ENCODE measurements at regions not wholly inside any gene's neighbourhood (a gene's known extent, or its start where the extent isn't known, plus 50 kb on each side); places are given as distances from the start of the nearest gene placed in this dataset.

GRCh38 chr6:144678844-144679243 is 393.7 kb downstream of the UTRN start:
- Histone ChIP-seq H3K27ac (ENCODE audit: low read depth) (no peak overlapping the region), H3K4me2 (no peak overlapping the region), H3K36me3 (ENCODE audit: insufficient read depth) (peaks cover 9% of the 10 kb centered on the region; the same call in 1 of the 2 replicates), H2AFZ (no peak overlapping the region), H3K79me2 (replicated peaks; ENCODE audit: insufficient read depth) (peaks cover 27% of the 10 kb centered on the region), H4K20me1 (replicated peaks; ENCODE audit: insufficient read depth) (no peaks in the 10 kb centered on the region), H3K27me3 (ENCODE audit: insufficient read depth) (no peaks in the 10 kb centered on the region), H3F3A (replicated peaks; ENCODE audit: low read depth) (no peaks in the 10 kb centered on the region), H3K4me3 (no peak overlapping the region), H3K4me1 (ENCODE audit: insufficient read depth) (no peaks in the 10 kb centered on the region), H3K9me2 (ENCODE audit: insufficient read depth) (no peaks in the 10 kb centered on the region)
- TF ChIP-seq ZNF462 (CRISPR knock-in tag; IDR thresholded peaks at IDR 0.05), result no peak
- TF ChIP-seq STAT1 (IDR thresholded peaks at IDR 0.05; ENCODE audit: unreplicated experiment), result no peak
- no peak for TF ChIP-seq CREB1 (CRISPR knock-in tag; IDR thresholded peaks at IDR 0.05; ENCODE audit: low read depth)
- Mint-ChIP-seq H3K27ac (no peak overlapping the region), H3K4me3 (no peak overlapping the region), H3K36me3 (ENCODE audit: low read depth) (peaks cover 33% of the 10 kb centered on the region), H3K4me1 (no peaks in the 10 kb centered on the region), H3K27me3 (ENCODE audit: insufficient read depth, low read depth, poor library complexity) (no peaks in the 10 kb centered on the region), H3K9me3 (peaks cover 10% of the 10 kb centered on the region; the same call in 2 of the 3 replicates)
- ATAC-seq (no peak), DNase-seq (ENCODE audit: low spot score) (no peak)

DNA sequence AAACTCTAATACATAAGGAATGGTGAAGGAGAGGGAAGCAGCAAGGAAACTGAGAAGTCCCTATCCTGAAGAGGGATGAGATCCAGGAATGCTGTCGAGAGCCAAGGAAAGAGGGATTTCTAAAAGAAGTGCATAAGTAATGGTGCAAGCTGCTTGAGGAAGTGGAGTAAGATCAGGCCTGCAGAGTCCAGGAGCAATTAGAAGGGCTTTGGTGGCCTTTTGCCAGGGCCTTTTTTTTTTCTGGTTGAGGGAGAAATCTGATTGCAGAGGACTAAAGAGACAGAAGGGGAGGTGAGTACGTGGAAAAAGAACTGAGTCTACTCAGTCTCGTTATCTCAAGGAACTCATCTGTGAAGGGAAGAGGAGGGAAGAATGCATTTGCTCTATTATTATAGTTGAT is 396.2 kb downstream of the UTRN start:
- peaks cover 2% of the 10 kb centered on the region for H3K27me3 Mint-ChIP-seq (ENCODE audit: insufficient read depth, low read depth, poor library complexity)
- Histone ChIP-seq H3K4me1 (ENCODE audit: insufficient read depth) (no peaks in the 10 kb centered on the region), H3K27me3 (ENCODE audit: insufficient read depth) (no peaks in the 10 kb centered on the region), H3K36me3 (ENCODE audit: insufficient read depth) (peaks cover 4% of the 10 kb centered on the region; the same call in 1 of the 2 replicates), H2AFZ (no peak overlapping the region), H3K79me2 (replicated peaks; ENCODE audit: insufficient read depth) (peaks cover 26% of the 10 kb centered on the region), H3K4me3 (no peak overlapping the region), H3K4me2 (no peak overlapping the region), H3K27ac (ENCODE audit: low read depth) (no peak overlapping the region), H3F3A (replicated peaks; ENCODE audit: low read depth) (no peaks in the 10 kb centered on the region), H3K9me2 (ENCODE audit: insufficient read depth) (0 out of 2 replicates have a peak, but pooled peaks cover 4% of the 10 kb centered on the region), H4K20me1 (replicated peaks; ENCODE audit: insufficient read depth) (no peaks in the 10 kb centered on the region)
- H3K27ac Mint-ChIP-seq, result no peak overlapping the region; the same call in 1 of the 2 replicates
- peaks cover 33% of the 10 kb centered on the region for H3K36me3 Mint-ChIP-seq (ENCODE audit: low read depth)
- no peaks in the 10 kb centered on the region for H3K4me1 Mint-ChIP-seq
- peaks cover 2% of the 10 kb centered on the region; the same call in 2 of the 3 replicates for H3K9me3 Mint-ChIP-seq
- DNase-seq (ENCODE audit: low spot score), result no peak
- no peak for ATAC-seq
- H3K4me3 Mint-ChIP-seq, result no peak overlapping the region
- TF ChIP-seq EZH2 (IDR thresholded peaks at IDR 0.05; ENCODE audit: low read depth, unreplicated experiment) (no peak), REST (IDR thresholded peaks at IDR 0.05; ENCODE audit: unreplicated experiment) (no peak), CREB1 (CRISPR knock-in tag; IDR thresholded peaks at IDR 0.05; ENCODE audit: low read depth) (no peak), STAT1 (IDR thresholded peaks at IDR 0.05; ENCODE audit: unreplicated experiment) (no peak), CTCF (conservative IDR thresholded peaks at IDR 0.05; ENCODE audit: low read depth in 2 of 2) (no peak)

Data from GM23338 (cell line).